GM12891 (cell line): ENCODE measurements at regions not wholly inside any gene's neighbourhood (a gene's known extent, or its start where the extent isn't known, plus 50 kb on each side); places are given as distances from the start of the nearest gene placed in this dataset.
A peak's percentile ranks its signal among the peaks of the same experiment; 100 is the strongest.

Source experiments
- DNase-seq: peaks from one replicate; pipeline ENCODE4 v3.0.0; 2011; ENCODE audit warnings: low spot score; ENCODE audit not compliant: insufficient read length
- FAIRE-seq: peaks from 2 replicates; lab custom pipeline; 2011; peaks lifted over from hg19 to GRCh38; lab: Jason Lieb, UNC
- PAX5 ChIP-seq: IDR thresholded peaks from 2 replicates; pipeline ENCODE4 v1.6.1; 2011; ENCODE audit warnings: low read length, moderate library complexity, mild to moderate bottlenecking; ENCODE audit not compliant: insufficient read depth, severe bottlenecking
- POLR2A ChIP-seq: IDR thresholded peaks from 2 replicates; pipeline ENCODE4 v1.6.1; 2011; ENCODE audit warnings: low read depth, low read length, control low read depth
- POLR2AphosphoS5 ChIP-seq: IDR thresholded peaks from 2 replicates; pipeline ENCODE4 v1.6.1; 2011; ENCODE audit warnings: low read depth, low read length, control low read depth
- POU2F2 ChIP-seq: IDR thresholded peaks from 2 replicates; pipeline ENCODE4 v1.6.1; 2011; ENCODE audit warnings: low read depth, mild to moderate bottlenecking, control low read depth, low read length, moderate library complexity
- SPI1 ChIP-seq: IDR thresholded peaks from 2 replicates; pipeline ENCODE4 v1.6.1; 2011; ENCODE audit warnings: low read depth, low read length, control low read depth
- TAF1 ChIP-seq: IDR thresholded peaks from 2 replicates; pipeline ENCODE4 v1.6.1; 2011; ENCODE audit warnings: low read depth, low read length, control low read depth

- FAIRE-seq (peak; percentile 88), DNase-seq (peak; percentile 35)
- no peak for TF ChIP-seq POLR2AphosphoS5
- TF ChIP-seq PAX5, result no peak
- no peak for TF ChIP-seq SPI1
- TF ChIP-seq POLR2A, result no peak
- no peak for TF ChIP-seq TAF1
- TF ChIP-seq POU2F2, result no peak
Observed at GRCh38 chr9:16191691-16192402, 639.0 kb downstream of the CCDC171 start.

- DNase-seq, result no peak
- FAIRE-seq, result no peak
- TF ChIP-seq TAF1 (no peak), POLR2A (no peak), PAX5 (no peak), POLR2AphosphoS5 (no peak), POU2F2 (no peak), SPI1 (no peak)
Observed at GRCh38 chr9:16192403-16193017, 639.7 kb downstream of the CCDC171 start.

DNA sequence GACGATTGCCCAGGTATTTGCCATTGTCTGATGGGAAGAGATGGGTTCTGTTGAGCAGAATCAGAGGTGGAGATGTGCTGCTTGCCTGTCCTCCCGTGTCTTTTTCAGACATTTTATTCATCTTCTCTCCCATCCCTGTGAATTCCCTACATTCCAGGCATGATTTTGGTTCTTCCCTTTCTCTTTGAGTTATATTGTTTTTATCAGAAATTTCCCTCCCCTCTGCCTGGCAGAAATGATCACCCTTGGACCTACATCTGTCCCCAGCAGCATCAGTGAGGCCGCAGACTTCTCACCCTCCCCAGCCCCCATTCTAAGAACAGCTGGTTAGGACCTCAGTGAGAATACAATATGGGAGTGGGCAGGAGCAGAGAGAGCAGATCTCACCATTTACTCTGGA is 640.2 kb downstream of the CCDC171 start:
- TF ChIP-seq POLR2A (no peak), TAF1 (no peak), POU2F2 (no peak), POLR2AphosphoS5 (no peak), SPI1 (no peak), PAX5 (no peak)

GRCh38 chr9:16196206-16196605 is 643.4 kb downstream of the CCDC171 start:
- DNase-seq, result no peak
- no peak for TF ChIP-seq TAF1
- no peak for TF ChIP-seq SPI1
- no peak for TF ChIP-seq PAX5
- no peak for TF ChIP-seq POLR2AphosphoS5
- TF ChIP-seq POLR2A, result no peak
- no peak for TF ChIP-seq POU2F2
- FAIRE-seq, result no peak

More for the DNA sequence above, 640.2 kb downstream of the CCDC171 start:
- DNase-seq (no peak), FAIRE-seq (no peak)

- TF ChIP-seq TAF1 (no peak), POU2F2 (no peak), POLR2AphosphoS5 (no peak), PAX5 (no peak), POLR2A (no peak), SPI1 (no peak)
- FAIRE-seq (no peak), DNase-seq (no peak)
Observed at GRCh38 chr9:16197578-16198370, 644.9 kb downstream of the CCDC171 start.

DNA sequence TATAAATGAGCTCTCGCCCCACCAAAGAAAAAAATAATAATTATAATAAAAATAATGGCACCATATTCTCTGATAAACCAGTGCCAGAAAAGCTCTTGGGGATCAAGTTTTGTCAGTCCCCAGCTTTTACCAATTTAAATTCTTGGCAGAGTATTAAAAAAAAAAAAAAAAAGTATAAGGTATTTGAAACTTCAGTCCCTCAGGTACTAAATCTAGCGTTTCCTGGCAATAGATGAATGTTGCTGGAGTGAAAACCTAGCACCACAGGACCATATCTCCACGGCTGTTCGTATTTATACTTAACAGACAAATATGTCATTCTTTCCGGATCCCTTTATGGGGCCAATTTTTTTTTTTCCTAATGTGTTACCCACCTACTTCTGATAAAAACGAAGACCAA is 646.2 kb downstream of the CCDC171 start:
- no peak for FAIRE-seq
- no peak for DNase-seq
- TF ChIP-seq POLR2A, result no peak
- no peak for TF ChIP-seq POLR2AphosphoS5
- TF ChIP-seq TAF1, result no peak
- TF ChIP-seq POU2F2, result no peak
- no peak for TF ChIP-seq SPI1
- TF ChIP-seq PAX5, result no peak

GRCh38 chr9:16202221-16202620 is 649.4 kb downstream of the CCDC171 start:
- no peak for DNase-seq
- FAIRE-seq, result no peak
- no peak for TF ChIP-seq POU2F2
- TF ChIP-seq POLR2A, result no peak
- no peak for TF ChIP-seq POLR2AphosphoS5
- TF ChIP-seq PAX5, result no peak
- no peak for TF ChIP-seq TAF1
- no peak for TF ChIP-seq SPI1

DNA sequence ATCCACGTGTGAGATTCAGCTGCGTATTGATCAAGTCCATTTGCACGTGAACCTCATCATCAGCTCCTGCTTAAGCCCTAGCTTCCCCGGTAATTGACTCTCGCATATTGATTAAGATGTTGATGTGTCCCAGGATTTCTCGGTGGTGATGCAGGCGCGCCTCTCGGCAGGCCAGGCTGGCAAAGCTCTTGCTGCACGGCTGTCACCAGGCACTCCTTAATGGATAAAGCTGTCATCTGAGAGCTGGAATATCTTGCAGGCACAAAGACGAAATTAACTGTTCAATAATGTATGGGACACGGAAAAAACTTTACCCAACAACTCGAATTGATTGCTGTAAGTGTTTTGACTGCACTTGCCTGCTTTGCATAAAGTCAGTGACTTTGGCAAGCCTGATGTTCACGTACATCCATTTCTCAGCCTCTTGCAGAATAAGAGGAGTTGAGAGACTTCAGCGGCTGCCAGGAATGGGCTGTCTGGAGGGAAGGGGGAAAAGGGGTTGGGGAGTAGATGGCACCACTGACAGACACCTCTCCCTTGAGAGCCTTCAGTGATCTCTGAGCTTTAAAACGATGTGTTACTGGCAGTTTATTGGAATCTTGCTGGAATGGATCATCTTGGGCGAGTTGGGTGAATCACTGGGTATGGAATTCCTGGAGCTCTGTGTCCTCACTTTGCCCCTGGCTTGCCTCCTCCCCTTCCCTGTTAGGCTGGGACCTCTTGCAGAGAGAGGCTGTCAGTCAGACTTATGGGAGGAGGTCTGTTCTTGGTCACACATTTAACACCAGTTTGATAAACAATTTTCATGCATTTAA is 650.3 kb downstream of the CCDC171 start:
- DNase-seq (no peak), FAIRE-seq (no peak)
- no peak for TF ChIP-seq POLR2AphosphoS5
- no peak for TF ChIP-seq POU2F2
- TF ChIP-seq SPI1, result no peak
- no peak for TF ChIP-seq TAF1
- no peak for TF ChIP-seq POLR2A
- no peak for TF ChIP-seq PAX5
